ENCODE measurements at regions not wholly inside any gene's neighbourhood (a gene's known extent, or its start where the extent isn't known, plus 50 kb on each side); places are given as distances from the start of the nearest gene placed in this dataset.

GRCh38 chr20:60422848-60423247 lies 464.6 kb downstream of the CDH26 start:
- no peak for TF ChIP-seq ZNF70 (CRISPR knock-in tag; IDR thresholded peaks at IDR 0.05)
- TF ChIP-seq ZNF8 (CRISPR knock-in tag; IDR thresholded peaks at IDR 0.05) = no peak
- TF ChIP-seq ZNF565 (CRISPR knock-in tag; conservative IDR thresholded peaks at IDR 0.05; ENCODE audit: low read depth) = no peak
- TF ChIP-seq SNAI2 (CRISPR knock-in tag; IDR thresholded peaks at IDR 0.05) = no peak
- no peak for TF ChIP-seq CREB5 (CRISPR knock-in tag; IDR thresholded peaks at IDR 0.05; ENCODE audit: low read depth)
- TF ChIP-seq ZC3H10 (CRISPR knock-in tag; IDR thresholded peaks at IDR 0.05) = no peak
- ATAC-seq = no peak

GRCh38 chr20:60424267-60424902 lies 466.2 kb downstream of the CDH26 start:
- ATAC-seq = no peak
- TF ChIP-seq CSDC2 (CRISPR knock-in tag; IDR thresholded peaks at IDR 0.05) = no peak
- TF ChIP-seq ZC3H10 (CRISPR knock-in tag; IDR thresholded peaks at IDR 0.05) = no peak
- TF ChIP-seq POU6F1 (CRISPR knock-in tag; IDR thresholded peaks at IDR 0.05; ENCODE audit: borderline replicate concordance, low read depth) = no peak
- TF ChIP-seq ZNF8 (CRISPR knock-in tag; IDR thresholded peaks at IDR 0.05) = no peak

GRCh38 chr20:60427516-60427915 lies 469.3 kb downstream of the CDH26 start:
- no peak for TF ChIP-seq TOX (CRISPR knock-in tag; IDR thresholded peaks at IDR 0.05; ENCODE audit: borderline replicate concordance)
- no peak for TF ChIP-seq PATZ1 (CRISPR knock-in tag; IDR thresholded peaks at IDR 0.05; ENCODE audit: borderline replicate concordance)
- TF ChIP-seq SNAI2 (CRISPR knock-in tag; IDR thresholded peaks at IDR 0.05) = no peak
- no peak for TF ChIP-seq CREB5 (CRISPR knock-in tag; IDR thresholded peaks at IDR 0.05; ENCODE audit: low read depth)
- no peak for TF ChIP-seq CSRNP3 (CRISPR knock-in tag; IDR thresholded peaks at IDR 0.05)
- ATAC-seq = no peak

GRCh38 chr20:60428651-60429050 lies 470.4 kb downstream of the CDH26 start:
- no peak for TF ChIP-seq ZNF8 (CRISPR knock-in tag; IDR thresholded peaks at IDR 0.05)
- no peak for TF ChIP-seq ZNF565 (CRISPR knock-in tag; conservative IDR thresholded peaks at IDR 0.05; ENCODE audit: low read depth)
- TF ChIP-seq POU6F1 (CRISPR knock-in tag; IDR thresholded peaks at IDR 0.05; ENCODE audit: borderline replicate concordance, low read depth) = no peak
- TF ChIP-seq ZC3H10 (CRISPR knock-in tag; IDR thresholded peaks at IDR 0.05) = no peak
- no peak for TF ChIP-seq ARNTL (CRISPR knock-in tag; IDR thresholded peaks at IDR 0.05; ENCODE audit: borderline replicate concordance, low read depth)
- TF ChIP-seq OSR1 (CRISPR knock-in tag; IDR thresholded peaks at IDR 0.05) = no peak
- no peak for TF ChIP-seq ZFP30 (CRISPR knock-in tag; IDR thresholded peaks at IDR 0.05)
- TF ChIP-seq ESRRG (CRISPR knock-in tag; IDR thresholded peaks at IDR 0.05) = no peak
- no peak for TF ChIP-seq TOX (CRISPR knock-in tag; IDR thresholded peaks at IDR 0.05; ENCODE audit: borderline replicate concordance)
- TF ChIP-seq PATZ1 (CRISPR knock-in tag; IDR thresholded peaks at IDR 0.05; ENCODE audit: borderline replicate concordance) = no peak
- no peak for TF ChIP-seq ZFP3 (CRISPR knock-in tag; IDR thresholded peaks at IDR 0.05)
- no peak for TF ChIP-seq PPARA (CRISPR knock-in tag; IDR thresholded peaks at IDR 0.05; ENCODE audit: borderline replicate concordance)
- ATAC-seq = no peak
